CD14-positive monocyte (primary cell): ENCODE measurements at regions not wholly inside any gene's neighbourhood (a gene's known extent, or its start where the extent isn't known, plus 50 kb on each side); places are given as distances from the start of the nearest gene placed in this dataset.

Source experiments
- DNase-seq, 3 donors: peaks; one replicate each; pipeline ENCODE4 v3.0.0-alpha.2; 2011 to 2022
- H2AFZ ChIP-seq: 2 replicates; pipeline ENCODE4 v1.6.0; 2012; ENCODE audit warnings: mild to moderate bottlenecking, low read depth, low read length, inconsistent platforms; ENCODE audit not compliant: insufficient read depth, poor library complexity, severe bottlenecking
- H3K27ac ChIP-seq, 2 donors: 1 replicate in 1 of 2; 2 replicates in 1 of 2; pipeline ENCODE4 v1.5.1; 2012 to 2013; ENCODE audit warnings: low read length in 2 of 2, control low read depth in 1 of 2, inconsistent platforms in 1 of 2, low read depth in 1 of 2, mild to moderate bottlenecking in 1 of 2
- H3K27me3 ChIP-seq, 2 donors: one replicate each; pipeline versions ENCODE4 v1.6.0 to v1.6.1; 2011 to 2013; ENCODE audit warnings: low read length in 2 of 2; ENCODE audit not compliant: control insufficient read depth in 2 of 2, insufficient read depth in 2 of 2
- H3K36me3 ChIP-seq, 2 donors: replicated peaks in 1 of 2; 1 replicate in 1 of 2; 2 replicates in 1 of 2; pipeline versions ENCODE4 v1.5.1 to v1.6.1; 2012 to 2013; ENCODE audit warnings: low read length in 2 of 2, control low read depth in 1 of 2, inconsistent platforms in 1 of 2, mild to moderate bottlenecking in 1 of 2; ENCODE audit not compliant: insufficient read depth in 2 of 2, control insufficient read depth in 1 of 2
- H3K4me1 ChIP-seq, 2 donors: 1 replicate in 1 of 2; 2 replicates in 1 of 2; pipeline versions ENCODE4 v1.5.1 to v1.6.1; 2012 to 2013; ENCODE audit warnings: low read length in 2 of 2, control low read depth in 1 of 2, inconsistent platforms in 1 of 2, mild to moderate bottlenecking in 1 of 2, moderate library complexity in 1 of 2; ENCODE audit not compliant: insufficient read depth in 2 of 2, control insufficient read depth in 1 of 2
- H3K4me2 ChIP-seq: replicated peaks from 2 replicates; pipeline ENCODE3; 2012; ENCODE audit warnings: low read length, moderate library complexity, mild to moderate bottlenecking; ENCODE audit not compliant: poor library complexity, severe bottlenecking; ENCODE audit errors: extremely low read depth
- H3K4me3 ChIP-seq, 3 experiments: fragments of 200-600 bp in 1 of 3; sonication (generic) in 1 of 3; replicated peaks in 1 of 3; 1 replicate in 2 of 3; 2 replicates in 1 of 3; pipeline ENCODE4 v1.5.1; 2011 to 2013; ENCODE audit warnings: low read length in 3 of 3, mild to moderate bottlenecking in 3 of 3, control low read depth in 2 of 3, low read depth in 2 of 3, inconsistent platforms in 1 of 3, moderate library complexity in 1 of 3
- H3K79me2 ChIP-seq: 2 replicates; pipeline ENCODE4 v1.6.0; 2012; ENCODE audit warnings: mild to moderate bottlenecking, control low read depth, inconsistent platforms, low read length, moderate library complexity; ENCODE audit not compliant: insufficient read depth
- H3K9ac ChIP-seq: 2 replicates; pipeline ENCODE4 v1.6.0; 2017; ENCODE audit warnings: low read length, mild to moderate bottlenecking; ENCODE audit not compliant: insufficient read depth, poor library complexity, severe bottlenecking
- H3K9me3 ChIP-seq, 2 donors: replicated peaks in 1 of 2; 1 replicate in 1 of 2; 2 replicates in 1 of 2; pipeline versions ENCODE4 v1.5.1 to v1.6.1; 2012 to 2013; ENCODE audit warnings: low read length in 2 of 2, control low read depth in 1 of 2; ENCODE audit not compliant: control insufficient read depth in 1 of 2, insufficient read depth in 1 of 2
- H4K20me1 ChIP-seq: 2 replicates; pipeline ENCODE4 v1.6.0; 2012; ENCODE audit warnings: mild to moderate bottlenecking, low read length, control low read depth, moderate library complexity; ENCODE audit not compliant: insufficient read depth
- H3K27ac Mint-ChIP-seq, 7 donors: one replicate each; pipeline ENCODE4 v1.8.0; 2020; ENCODE audit warnings: mild to moderate bottlenecking in 7 of 7, mixed read lengths in 7 of 7, moderate library complexity in 6 of 7, inconsistent platforms in 2 of 7
- H3K27me3 Mint-ChIP-seq, 3 donors: one replicate each; pipeline ENCODE4 v1.8.0; 2021 to 2022; ENCODE audit warnings: low read depth in 3 of 3, mild to moderate bottlenecking in 3 of 3, mixed read lengths in 3 of 3, moderate library complexity in 3 of 3, inconsistent platforms in 1 of 3
- H3K36me3 Mint-ChIP-seq, 2 donors: one replicate each; pipeline ENCODE4 v1.8.0; 2020; ENCODE audit warnings: mixed read lengths in 2 of 2, inconsistent platforms in 1 of 2, mild to moderate bottlenecking in 1 of 2
- H3K4me1 Mint-ChIP-seq: one replicate; pipeline ENCODE4 v1.8.0; 2020; ENCODE audit warnings: mild to moderate bottlenecking, mixed read lengths
- H3K4me3 Mint-ChIP-seq, 2 donors: one replicate each; pipeline ENCODE4 v1.8.0; 2020; ENCODE audit warnings: mild to moderate bottlenecking in 2 of 2, mixed read lengths in 2 of 2, moderate library complexity in 1 of 2
- H3K9me3 Mint-ChIP-seq, 7 donors: one replicate each; pipeline ENCODE4 v1.8.0; 2020 to 2022; ENCODE audit warnings: mixed read lengths in 7 of 7, mild to moderate bottlenecking in 6 of 7, moderate library complexity in 6 of 7, inconsistent platforms in 2 of 7
- CTCF ChIP-seq: fragments of 200-600 bp; IDR thresholded peaks from one replicate; pipeline ENCODE4 v1.8.0; 2022; ENCODE audit warnings: antibody characterized with exemption, mild to moderate bottlenecking
- WGBS: methylation state at CpG from one replicate; pipeline ENCODE4 v1.1.5; 2013; ENCODE audit warnings: missing lambda C conversion rate; ENCODE audit not compliant: insufficient coverage; 5-methylcytosine and 5-hydroxymethylcytosine counted together
- intact Hi-C, 2 donors: fragments of 100-400 bp; cut with micrococcal nuclease; formaldehyde crosslinking; loops; one replicate each; pipeline versions ENCODE4 v1.15.0 to v1.15.1; 2023

GRCh38 chr10:78785066-78785465, 283.7 kb upstream of the ZMIZ1 start:
- no peaks in the 10 kb centered on the region for H3K36me3 Mint-ChIP-seq
- no peak overlapping the region for H3K4me2 ChIP-seq
- H3K9ac ChIP-seq = no peak overlapping the region
- intact Hi-C loops = loop anchor here in 1 of 2 donors (10.0 kb wide), 1 partner anchor 130 kb away; no protein-coding TSS in a partner anchor
- no peak for TF ChIP-seq CTCF
- no peak for DNase-seq
- 93% methylated on average over 3 of the region's 4 CpGs for WGBS
- H3K9me3 Mint-ChIP-seq = peaks cover 0 to 10% (median 3%) of the 10 kb centered on the region in 7 donors
- H3K9me3 ChIP-seq = no peaks in the 10 kb centered on the region
- H3K4me3 ChIP-seq = no peak overlapping the region
- H4K20me1 ChIP-seq = no peaks in the 10 kb centered on the region
- H3K79me2 ChIP-seq = no peaks in the 10 kb centered on the region
- H3K27ac Mint-ChIP-seq = peak overlapping the region in 1 of 7 donors; percentile 45
- H3K27ac ChIP-seq = no peak overlapping the region
- H3K27me3 ChIP-seq = no peaks in the 10 kb centered on the region
- H2AFZ ChIP-seq = no peak overlapping the region
- H3K4me1 Mint-ChIP-seq = no peaks in the 10 kb centered on the region
- H3K4me3 Mint-ChIP-seq = no peak overlapping the region
- no peaks in the 10 kb centered on the region for H3K4me1 ChIP-seq
- H3K27me3 Mint-ChIP-seq = peaks cover 6 to 11% (median 7%) of the 10 kb centered on the region in 3 donors
- no peaks in the 10 kb centered on the region for H3K36me3 ChIP-seq

- Histone ChIP-seq H3K79me2 (no peaks in the 10 kb centered on the region), H3K4me1 (no peaks in the 10 kb centered on the region), H3K9ac (no peak overlapping the region), H3K4me3 (no peak overlapping the region), H3K4me2 (no peak overlapping the region), H2AFZ (no peak overlapping the region), H3K9me3 (no peaks in the 10 kb centered on the region), H3K27me3 (no peaks in the 10 kb centered on the region), H3K36me3 (no peaks in the 10 kb centered on the region), H4K20me1 (no peaks in the 10 kb centered on the region), H3K27ac (no peak overlapping the region)
- WGBS = 94% methylated on average over 4 of the region's 6 CpGs
- intact Hi-C loops = loop anchor here in 1 of 2 donors (10.0 kb wide), 1 partner anchor 131 kb away; no protein-coding TSS in a partner anchor
- H3K27me3 Mint-ChIP-seq = peaks cover 6 to 11% (median 7%) of the 10 kb centered on the region in 3 donors
- no peak overlapping the region for H3K27ac Mint-ChIP-seq
- no peaks in the 10 kb centered on the region for H3K36me3 Mint-ChIP-seq
- TF ChIP-seq CTCF = no peak
- H3K4me3 Mint-ChIP-seq = no peak overlapping the region
- H3K4me1 Mint-ChIP-seq = no peaks in the 10 kb centered on the region
- no peak for DNase-seq
- H3K9me3 Mint-ChIP-seq = peaks cover 0 to 10% (median 3%) of the 10 kb centered on the region in 7 donors
Measured at GRCh38 chr10:78785991-78786390, 282.8 kb upstream of the ZMIZ1 start.
